ENCODE measurements at regions not wholly inside any gene's neighbourhood (a gene's known extent, or its start where the extent isn't known, plus 50 kb on each side); places are given as distances from the start of the nearest gene placed in this dataset.

DNA sequence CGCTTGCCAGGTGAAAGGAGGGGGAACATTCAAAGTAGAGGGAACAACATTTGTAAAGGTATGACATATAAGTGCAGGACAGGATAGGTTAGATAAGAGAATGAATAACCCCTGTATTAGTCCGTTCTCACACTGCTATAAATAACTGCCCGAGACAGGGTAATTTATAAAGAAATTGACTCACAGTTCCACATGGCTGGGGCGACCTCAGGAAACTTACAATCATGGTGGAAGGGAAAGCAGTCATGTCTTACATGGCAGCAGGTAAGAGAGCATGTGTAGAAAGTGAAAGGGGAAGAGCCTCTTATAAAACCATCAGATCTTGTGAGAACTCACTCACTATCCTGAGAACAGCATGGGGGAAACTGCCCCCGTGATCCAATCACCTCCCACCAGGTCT is 223.8 kb downstream of the SOX9 start:
- no peak for DNase-seq

DNA sequence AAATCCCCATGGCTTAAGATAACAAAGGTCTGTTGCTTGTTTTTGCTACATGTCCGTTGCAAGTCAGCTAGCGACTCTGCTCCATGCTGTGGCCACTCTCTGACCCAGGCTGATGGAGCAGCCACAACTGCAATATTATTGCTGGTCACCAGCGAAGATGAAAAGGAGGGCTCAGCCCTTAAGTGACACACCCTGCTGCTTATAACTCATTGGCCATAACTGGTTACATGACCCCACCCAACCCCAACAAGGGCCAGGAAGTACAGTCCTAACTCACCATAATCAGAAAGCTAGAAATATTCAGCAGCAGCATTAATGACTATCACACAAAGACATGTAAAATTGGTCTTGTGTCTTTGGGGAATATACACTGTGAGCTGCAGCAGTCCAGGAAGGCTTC is 224.3 kb downstream of the SOX9 start:
- no peak for DNase-seq

DNA sequence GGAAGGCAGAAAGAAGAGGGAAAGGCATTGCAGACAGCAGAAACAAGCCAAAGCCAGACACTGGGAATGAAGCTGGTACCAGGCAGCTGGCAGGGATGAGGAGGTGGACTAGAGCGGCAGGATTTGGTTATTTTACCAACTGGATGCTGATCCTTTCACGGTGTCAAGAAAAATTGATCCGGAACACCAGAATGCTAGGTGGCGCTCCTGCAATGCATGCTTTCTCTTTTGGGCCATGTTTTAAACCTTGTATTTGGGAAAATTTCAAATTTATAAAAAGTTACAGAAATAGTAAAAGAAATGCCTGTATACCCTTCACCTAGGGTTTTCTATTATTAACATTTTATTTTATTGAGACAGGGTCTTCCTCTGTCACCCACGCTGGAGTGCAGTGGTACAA is 224.7 kb downstream of the SOX9 start:
- DNase-seq = no peak

DNA sequence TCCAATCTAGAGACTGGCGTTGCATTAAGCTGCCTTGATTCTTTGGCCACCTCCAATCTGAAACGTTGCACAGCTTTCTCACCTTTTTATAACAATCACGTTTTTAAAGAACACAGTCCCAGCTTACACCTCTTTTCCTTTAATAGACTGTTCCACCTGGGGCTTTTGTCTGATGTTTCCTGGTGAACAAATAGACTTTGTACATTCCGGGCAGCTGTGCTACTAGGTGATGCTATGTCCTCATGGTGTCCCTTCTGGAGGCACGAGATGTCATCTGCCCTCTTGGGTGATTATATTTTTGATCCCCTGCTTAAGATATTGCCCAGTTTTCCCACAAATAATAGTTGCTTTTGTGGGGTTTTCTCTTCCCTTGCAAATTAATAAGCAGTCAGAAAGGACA is 225.5 kb downstream of the SOX9 start:
- DNase-seq = no peak

DNA sequence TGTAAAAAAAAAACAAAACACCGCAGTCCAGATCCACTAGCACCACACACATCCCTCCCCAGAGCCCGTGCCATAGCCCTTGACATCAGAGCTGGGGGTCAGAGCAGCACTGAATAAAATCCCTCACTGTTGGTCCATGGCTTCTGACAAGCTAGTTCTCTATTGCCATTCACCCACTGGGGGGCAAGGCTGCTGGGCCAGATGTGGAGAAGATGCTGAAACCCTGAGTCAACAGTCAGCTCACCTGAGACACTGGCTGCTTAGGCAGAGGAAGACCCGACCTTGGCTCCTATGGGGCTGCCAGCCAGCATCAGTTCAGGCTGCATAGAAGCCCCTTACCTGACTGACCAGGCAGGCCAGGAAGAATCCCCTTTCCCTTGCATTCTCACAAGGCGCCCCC is 228.2 kb downstream of the SOX9 start:
- DNase-seq = no peak

DNA sequence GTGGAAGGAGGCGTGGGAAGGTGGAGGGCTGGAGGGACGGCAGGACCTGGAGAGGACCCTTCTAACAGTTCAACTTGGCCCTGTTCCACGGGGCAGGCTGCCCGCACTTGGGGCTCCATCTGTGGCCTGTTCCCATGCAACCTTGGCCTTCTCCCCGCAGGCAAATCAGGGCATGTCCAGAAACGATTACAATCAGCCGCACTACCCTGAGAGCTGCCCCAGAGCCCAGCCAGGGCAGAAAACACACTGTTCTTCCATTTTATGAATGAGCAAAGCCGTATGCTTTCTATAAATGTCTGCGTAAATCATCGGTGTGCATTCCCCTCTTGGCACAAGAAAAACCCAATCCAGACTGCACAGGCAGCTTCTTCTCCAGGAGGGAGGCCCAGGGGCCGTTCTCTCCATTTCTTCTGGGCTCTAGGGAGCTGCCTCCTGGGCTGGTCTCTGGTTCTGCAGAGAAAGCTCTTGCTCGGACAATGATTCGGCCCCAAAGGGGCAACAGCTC is 228.7 kb downstream of the SOX9 start:
- no peak for DNase-seq

DNA sequence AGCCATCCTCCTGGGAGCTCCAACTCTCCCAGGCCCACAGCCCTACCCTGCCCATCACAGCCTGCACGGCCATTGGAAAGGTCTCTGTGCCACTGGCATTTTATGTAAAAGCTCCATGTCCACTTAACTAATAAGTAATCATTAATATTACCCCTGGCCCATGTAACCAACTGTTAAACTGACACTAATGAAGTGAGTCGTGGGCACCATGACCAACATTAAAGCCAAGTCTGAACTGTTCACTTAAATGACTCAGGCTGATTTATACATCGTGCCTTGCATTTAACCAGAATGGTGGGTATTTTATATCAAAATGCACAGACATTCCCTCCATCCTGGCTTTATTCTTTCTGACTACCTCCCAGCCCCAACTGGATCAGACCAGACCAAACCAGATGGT is 229.3 kb downstream of the SOX9 start:
- no peak for DNase-seq

DNA sequence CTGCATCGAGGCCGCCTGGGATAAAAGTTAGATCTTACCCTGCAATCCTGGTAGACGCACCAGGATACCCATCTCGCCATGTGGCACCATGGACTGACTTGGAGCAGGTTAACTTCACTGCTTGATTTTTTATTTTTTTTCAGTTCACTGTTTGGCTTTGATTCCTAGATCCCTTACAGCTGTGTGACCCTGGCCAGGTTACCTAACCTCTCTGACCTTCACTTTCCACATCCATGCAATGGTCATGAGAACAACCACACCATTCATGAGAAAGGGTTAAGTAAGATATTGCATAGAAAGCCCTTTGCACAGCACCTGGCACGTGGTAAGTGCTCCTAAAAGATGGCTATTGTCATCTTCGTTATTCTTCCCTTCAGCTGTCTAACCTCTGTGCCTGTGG is 230.5 kb downstream of the SOX9 start:
- no peak for DNase-seq

DNA sequence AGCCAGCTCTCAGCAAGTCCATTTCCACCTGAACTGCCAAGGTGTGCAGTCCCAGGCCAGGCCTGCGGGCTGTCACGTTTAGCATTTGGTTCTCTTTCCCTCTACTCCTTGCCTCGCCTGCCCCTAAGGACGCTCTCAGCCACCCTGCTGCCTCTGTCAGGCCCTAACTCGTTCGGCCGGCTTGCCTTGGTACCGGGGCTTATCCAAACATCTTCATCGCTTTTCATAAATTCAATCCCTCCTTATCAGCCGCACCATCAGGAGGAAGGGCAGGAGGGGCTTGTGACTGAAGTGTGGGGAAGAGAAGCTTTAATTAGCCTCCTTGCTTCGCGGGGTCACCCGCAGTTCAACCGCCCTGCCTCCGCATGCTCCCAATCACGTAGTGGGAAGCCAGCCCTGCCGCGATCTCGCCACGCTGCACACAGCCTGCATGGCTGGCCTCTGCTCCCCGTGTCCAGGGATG is 231.1 kb downstream of the SOX9 start:
- DNase-seq = no peak

DNA sequence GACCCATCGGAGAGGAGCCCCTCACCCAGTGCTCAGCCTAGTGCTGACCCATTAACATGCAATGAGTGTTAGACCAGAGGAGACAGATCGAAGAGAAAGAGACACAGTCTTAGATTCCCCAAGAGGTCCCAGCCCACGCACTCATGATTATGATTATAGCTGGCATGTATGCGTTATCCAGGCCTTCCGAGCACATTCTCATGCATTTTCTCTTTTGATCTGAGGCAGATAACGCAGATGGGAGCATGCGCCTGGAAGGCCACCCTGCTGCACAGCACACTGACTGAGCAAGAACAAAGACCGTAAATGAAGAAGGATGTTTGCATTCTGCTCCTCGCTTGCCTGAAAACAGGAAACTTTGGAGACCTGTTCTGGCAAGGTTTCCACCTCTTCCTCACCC is 232.7 kb downstream of the SOX9 start:
- DNase-seq = no peak

DNA sequence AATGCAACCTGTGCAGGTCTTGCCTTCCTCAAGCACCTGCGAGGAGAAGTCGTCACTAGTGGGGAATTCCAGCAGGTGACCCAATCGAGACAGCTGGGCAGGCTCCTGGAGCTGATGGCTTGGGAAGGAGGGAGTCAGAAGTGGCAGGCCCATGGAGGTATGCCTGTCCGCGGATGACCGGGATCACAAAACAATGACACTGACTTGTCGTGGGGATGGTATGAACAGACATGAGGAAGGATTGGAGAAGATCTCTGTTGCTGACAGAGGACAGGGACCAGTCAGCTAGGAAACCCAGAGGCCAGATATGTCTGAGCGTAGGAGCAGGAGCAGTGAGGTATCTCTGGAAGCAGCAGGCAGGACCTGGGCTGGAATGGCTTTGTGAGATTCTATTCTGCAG is 233.3 kb downstream of the SOX9 start:
- DNase-seq = no peak

DNA sequence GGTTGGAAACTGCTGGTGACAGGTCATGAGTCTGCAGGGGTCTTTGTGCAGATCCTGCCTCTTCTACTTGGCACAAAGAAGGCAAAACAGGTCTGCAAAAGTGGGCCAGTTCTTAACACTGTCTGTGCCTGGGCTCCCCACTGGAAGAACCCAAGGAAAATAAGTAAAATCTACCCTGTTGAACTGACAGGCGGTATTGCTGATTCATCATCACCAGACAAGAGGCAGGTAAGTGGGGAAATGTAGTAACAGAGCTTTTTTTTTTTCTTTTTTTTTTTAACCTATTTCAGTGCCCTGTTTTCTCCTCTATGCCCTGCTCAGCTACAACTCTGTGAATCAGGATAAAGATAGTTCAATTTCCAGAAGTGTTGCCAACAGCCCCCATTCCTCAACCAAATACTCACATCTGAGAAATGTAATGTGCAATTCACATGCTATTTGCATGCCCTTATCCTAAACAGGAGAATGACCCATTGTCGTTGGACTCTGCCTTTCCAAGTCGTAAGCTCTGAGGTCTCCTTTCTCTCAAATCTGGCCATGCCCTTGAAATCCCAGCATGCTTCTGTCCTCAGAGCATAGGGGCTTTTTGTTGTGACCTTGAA is 237.0 kb downstream of the SOX9 start:
- DNase-seq = no peak

DNA sequence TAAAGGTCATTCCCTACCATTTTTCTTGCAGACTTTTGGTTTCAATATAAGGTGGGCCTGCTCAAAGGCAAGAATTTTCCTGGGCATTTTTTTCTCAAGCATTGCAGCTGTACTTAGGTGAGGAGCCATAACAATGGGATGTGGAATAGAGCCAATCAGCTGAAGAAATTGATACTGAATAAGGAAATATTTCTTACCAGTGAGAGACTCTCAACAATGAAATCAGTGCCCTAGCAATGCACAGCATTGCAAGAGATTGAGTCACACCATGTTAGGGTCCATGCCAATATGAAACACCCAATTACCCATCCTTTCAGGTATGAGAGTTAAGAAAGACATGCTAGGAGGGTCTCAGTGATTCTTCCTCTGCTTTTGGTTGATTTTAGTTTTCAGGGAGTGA is 237.6 kb downstream of the SOX9 start:
- no peak for DNase-seq

DNA sequence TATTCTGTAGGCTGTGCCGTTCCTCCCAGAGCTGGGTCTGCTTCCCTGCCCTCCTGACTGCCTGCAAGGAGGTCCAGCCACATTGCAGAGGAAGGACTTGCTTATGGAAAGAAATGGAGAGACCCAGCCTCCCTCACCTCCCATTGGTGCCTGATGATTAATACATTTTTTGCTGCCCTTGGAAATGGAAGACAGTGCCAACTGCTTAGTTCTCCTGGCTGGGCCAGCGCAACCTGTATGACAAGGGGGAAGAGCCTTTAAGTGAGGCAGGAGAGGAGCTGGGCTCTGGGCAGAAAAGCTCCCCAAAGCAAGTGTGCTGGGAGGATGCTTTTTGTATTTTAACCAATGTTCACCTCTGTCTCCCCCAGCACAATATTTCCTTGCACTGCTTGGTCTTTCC is 238.5 kb downstream of the SOX9 start:
- DNase-seq = no peak

DNA sequence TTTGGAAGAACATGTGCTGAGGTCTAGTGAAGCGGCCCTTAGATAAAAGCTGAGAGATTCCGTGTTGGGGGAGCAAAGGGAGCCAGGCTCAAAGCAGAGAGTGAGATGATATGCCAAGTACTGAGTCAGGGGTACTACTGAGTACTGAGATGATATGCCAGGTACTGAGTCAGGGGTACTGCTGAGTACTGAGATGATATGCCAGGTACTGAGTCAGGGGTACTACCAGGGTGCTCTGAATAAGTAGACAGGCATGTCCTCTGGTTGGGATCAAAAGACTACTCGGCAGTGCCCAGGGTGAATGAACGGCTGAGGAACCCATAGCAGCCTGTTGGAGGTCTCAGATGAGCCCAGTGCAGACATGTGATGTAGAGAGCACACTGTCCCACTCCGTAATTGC is 239.0 kb downstream of the SOX9 start:
- no peak for DNase-seq

DNA sequence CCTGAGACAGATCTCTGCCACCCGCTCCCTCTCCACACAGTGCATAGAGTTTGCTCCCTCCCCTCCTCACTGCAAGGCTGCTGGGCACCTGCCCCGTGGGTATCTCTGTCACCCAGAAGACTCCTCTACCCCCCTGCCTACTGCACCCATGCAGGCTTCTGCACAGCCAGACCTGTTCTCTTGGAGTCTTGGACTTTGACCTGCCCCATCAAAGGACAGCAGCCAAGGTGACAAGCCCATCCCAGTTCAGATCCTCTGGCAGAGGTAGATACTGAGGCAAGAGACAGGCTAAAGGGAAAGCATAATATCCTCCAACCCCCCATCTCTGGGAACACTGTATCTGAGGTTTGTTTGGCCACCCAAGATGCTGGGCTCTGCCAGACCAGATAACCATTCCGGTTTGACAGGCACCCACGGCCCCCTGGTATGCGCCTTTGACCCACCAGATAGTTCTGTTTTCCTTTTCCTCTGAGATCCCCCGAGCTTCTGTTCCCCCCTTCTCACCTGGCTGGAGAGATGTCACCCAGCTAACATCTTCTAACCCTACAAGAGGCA is 239.6 kb downstream of the SOX9 start:
- no peak for DNase-seq

DNA sequence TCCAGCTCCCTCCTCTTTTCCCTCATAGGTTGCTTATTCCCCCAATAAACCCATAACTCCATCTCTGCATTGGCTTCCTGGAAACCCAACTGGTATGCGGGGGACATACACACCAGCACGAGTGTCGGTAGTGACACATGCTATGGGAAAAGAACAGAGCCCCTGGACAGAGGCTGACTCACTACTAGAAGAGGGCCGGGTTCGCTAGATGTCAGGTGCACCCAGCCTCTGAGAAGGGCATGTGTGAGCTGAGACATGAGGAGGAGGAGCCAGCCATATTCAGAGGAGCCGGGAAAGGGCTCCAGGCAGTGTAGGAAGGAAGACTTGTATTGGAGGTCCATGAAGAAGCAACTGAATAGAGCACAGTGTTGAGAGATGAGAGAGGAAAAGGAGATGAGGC is 241.1 kb downstream of the SOX9 start:
- no peak for DNase-seq

DNA sequence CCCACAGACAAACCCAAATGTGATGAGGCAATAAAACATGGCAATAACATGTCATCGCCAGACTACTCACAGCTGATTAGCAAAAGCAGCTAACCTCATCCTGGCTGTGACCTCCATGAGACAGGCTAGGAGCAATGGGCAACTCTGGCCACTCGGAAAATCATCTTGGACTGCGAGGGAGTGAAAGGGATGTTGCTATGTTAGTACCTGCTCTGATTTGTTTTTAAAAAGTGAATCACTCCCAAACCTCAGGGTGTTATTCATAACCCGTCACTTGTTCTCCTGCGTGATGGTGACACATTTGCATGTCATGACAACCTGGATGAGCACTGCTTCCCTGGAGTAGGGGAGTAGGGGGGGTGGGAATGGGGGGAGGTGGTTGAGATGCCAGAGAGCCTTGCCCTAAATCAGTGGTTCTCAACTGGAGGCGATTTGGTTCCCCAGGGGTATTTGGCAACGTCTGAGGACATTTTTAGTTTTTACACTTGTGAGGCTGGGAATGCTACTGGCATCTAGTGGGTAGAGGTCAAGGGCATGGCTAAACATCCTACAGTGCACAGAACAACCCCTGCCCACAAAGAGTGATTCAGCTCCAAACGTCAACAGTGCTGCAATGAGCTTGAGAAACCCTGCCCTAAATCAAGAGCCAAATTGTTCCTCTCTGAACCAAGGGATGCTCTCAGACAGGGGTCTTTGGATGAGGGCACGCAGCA is 241.7 kb downstream of the SOX9 start:
- DNase-seq = no peak

DNA sequence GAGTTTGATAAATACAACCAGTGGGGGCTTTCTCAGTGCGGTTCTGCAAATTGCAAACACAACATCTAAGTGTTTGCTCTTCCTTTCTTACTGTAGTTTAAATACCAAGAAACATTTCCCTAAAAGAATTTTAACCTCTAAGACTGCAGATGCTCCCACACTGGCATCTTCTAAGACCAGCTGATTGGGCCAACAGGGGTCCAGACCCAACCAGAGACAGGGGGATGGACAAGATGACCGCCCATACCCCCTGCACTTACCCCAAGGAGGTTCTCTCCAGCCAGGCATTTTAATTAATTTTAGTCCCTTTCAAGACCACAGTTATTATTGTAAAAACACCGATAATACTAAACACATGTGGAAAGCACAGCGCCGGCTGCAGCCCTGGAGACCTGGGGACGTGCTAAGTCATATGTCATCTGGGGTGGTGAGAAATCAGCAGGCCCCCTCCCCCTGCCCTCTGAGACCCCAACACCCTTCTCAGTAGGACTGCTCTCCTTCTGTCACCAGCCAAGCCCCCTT is 242.3 kb downstream of the SOX9 start:
- no peak for DNase-seq

DNA sequence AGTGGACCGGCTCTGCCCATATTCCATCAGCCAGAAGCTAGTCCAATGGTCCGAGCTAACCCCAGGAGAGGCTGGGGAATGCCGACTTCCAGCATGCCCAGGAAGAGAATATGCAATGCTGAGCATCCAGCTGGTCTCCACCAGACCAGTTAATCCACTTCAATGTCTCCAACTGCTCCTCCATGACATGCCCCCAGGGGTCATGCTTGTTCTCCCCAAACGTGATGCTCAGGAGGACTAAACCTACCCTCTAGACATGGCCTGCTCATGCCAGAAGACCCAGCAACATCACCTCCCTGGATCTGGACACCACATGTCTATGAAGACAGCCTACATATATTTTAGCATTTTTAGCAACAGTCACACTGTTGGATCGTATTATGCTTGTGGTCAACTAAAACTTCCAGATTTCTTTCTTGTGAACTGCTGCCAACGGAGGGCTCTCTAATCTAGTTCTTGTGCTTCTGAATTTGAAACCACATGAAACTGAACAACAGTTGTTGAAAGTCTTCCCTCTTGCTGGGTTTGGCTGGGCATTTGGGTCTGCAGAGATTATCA is 245.1 kb downstream of the SOX9 start:
- DNase-seq = no peak

DNA sequence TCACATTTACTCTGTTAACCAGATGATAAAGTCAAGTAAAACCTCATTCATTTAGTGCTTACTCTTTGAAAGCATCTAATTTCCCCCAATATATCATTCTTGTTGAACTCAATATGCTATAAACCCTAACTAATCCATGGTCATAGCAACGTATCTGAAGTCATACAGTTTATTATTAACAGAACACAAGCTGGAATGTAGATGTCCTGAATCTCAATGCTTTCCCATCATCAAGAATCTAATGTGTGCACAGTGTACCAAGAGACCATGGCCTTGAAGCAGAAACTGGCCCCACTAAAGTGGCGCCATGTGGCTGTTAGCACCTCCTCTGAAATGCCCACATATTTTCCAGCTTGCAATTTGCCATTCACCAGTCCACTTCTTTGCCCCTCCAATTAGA is 245.8 kb downstream of the SOX9 start:
- DNase-seq = no peak

DNA sequence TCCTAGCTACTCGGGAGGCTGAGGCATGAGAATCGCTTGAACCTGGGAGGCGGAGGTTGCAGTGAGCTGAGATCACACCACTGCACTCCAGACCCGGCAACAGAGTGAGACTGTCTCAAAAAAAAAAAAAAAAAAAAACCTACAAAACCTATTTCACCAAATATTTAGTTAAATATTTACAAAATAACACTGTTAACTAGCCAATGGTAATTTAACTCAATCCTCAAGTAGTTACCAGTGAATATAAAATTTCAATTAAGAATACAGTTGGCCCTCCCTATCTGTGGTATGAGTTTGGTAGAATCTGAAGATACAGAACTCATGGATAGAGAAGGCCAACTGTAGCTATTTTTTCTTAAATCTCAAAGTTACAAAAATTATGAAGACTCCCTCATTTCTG is 247.4 kb downstream of the SOX9 start:
- DNase-seq = no peak

DNA sequence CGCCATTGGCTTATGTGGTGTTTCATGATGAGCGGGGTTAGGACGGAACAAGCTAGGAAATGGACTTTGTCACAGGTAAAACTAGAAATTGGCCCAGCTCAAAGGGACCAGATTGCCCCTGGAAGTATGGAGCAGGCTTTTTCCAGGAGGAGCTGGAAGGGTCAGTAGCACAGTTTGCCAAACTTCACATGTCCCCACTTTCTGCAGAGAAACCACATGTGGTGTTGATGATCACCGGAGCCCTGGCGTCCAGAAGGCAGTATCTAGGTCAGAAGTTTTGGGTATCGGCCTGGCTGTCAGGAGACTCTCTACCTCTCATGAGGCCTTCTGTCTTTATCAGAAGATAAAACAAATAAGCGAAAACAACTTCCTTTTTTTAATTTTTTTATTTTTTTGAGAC is 248.5 kb downstream of the SOX9 start:
- no peak for DNase-seq

DNA sequence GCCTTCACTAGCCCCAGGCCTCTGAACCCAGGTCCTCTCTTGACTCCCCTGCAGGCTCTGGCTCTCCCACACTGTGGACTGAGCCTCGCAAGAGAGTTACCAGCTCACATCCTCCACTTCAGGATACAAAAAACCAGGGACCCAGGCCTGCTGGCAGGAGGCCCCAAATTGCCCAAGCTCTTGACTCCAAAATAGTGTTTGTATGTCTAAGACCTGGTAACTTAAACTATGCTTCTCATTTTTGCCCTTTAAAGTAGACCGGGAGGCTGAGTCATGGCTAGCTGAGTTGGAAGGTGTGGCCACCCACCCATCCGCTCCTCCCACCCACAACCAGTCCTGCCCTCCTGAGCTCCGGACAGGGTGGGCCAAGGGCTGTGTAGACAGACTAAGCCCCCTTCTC is 250.0 kb downstream of the SOX9 start:
- DNase-seq = no peak

Measured in inflammatory macrophage treated with lipopolysaccharide for 4 hours (primary cell).